ENCODE measurements at regions not wholly inside any gene's neighbourhood (a gene's known extent, or its start where the extent isn't known, plus 50 kb on each side); places are given as distances from the start of the nearest gene placed in this dataset.
"Not testable (repeated sequence)": the region's sequence is repeated elsewhere in the genome, so short reads cannot be mapped to it uniquely, and the experiment has no call there.

- Histone ChIP-seq H3K27me3 (0 out of 2 replicates have a peak, but pooled peaks cover 3% of the 10 kb centered on the region), H3K36me3 (no peaks in the 10 kb centered on the region)
- DNase-seq: no peak
Measured at GRCh38 chr7:119761776-119762175, 511.2 kb upstream of the KCND2 start.

GRCh38 chr7:119782286-119782685, 490.7 kb upstream of the KCND2 start:
- no peaks in the 10 kb centered on the region for H3K36me3 ChIP-seq
- H3K27me3 ChIP-seq: no peaks in the 10 kb centered on the region
- no peak for DNase-seq
- H3K4me3 ChIP-seq: no peak overlapping the region
- no peaks in the 10 kb centered on the region for H3K9me3 ChIP-seq (replicated peaks)
- H3K4me1 ChIP-seq: no peaks in the 10 kb centered on the region
- H3K27ac ChIP-seq: no peak overlapping the region

More at GRCh38 chr7:119761776-119762175, 511.2 kb upstream of the KCND2 start:
- Histone ChIP-seq H3K27ac (no peak overlapping the region), H3K4me1 (no peaks in the 10 kb centered on the region), H3K9me3 (replicated peaks) (no peaks in the 10 kb centered on the region), H3K4me3 (no peak overlapping the region)

GRCh38 chr7:119783799-119784198, 489.2 kb upstream of the KCND2 start:
- Histone ChIP-seq H3K9me3 (replicated peaks) (no peaks in the 10 kb centered on the region), H3K27me3 (no peaks in the 10 kb centered on the region), H3K4me3 (no peak overlapping the region), H3K36me3 (no peaks in the 10 kb centered on the region), H3K4me1 (no peaks in the 10 kb centered on the region), H3K27ac (no peak overlapping the region)
- DNase-seq: peak; percentile 38 to 56

GRCh38 chr7:119802147-119802546, 470.8 kb upstream of the KCND2 start:
- Histone ChIP-seq H3K27ac (no peak overlapping the region), H3K36me3 (no peaks in the 10 kb centered on the region; the same call in 1 of the 2 replicates)

GRCh38 chr7:119825091-119825655, 447.8 kb upstream of the KCND2 start:
- H3K27me3 ChIP-seq: no peaks in the 10 kb centered on the region
- no peaks in the 10 kb centered on the region for H3K4me1 ChIP-seq
- H3K27ac ChIP-seq: no peak overlapping the region
- no peak overlapping the region for H3K4me3 ChIP-seq
- DNase-seq: no peak
- H3K36me3 ChIP-seq: no peaks in the 10 kb centered on the region
- no peaks in the 10 kb centered on the region for H3K9me3 ChIP-seq (replicated peaks)

More at GRCh38 chr7:119802147-119802546, 470.8 kb upstream of the KCND2 start:
- Histone ChIP-seq H3K4me3 (no peak overlapping the region), H3K27me3 (no peaks in the 10 kb centered on the region; the same call in 1 of the 2 replicates), H3K4me1 (no peaks in the 10 kb centered on the region), H3K9me3 (replicated peaks) (no peaks in the 10 kb centered on the region)
- DNase-seq: no peak

- no peaks in the 10 kb centered on the region for H3K27me3 ChIP-seq
- H3K36me3 ChIP-seq: no peaks in the 10 kb centered on the region
- H3K9me3 ChIP-seq (replicated peaks): no peaks in the 10 kb centered on the region
- DNase-seq: no peak
- H3K4me3 ChIP-seq: no peak overlapping the region
- no peak overlapping the region for H3K27ac ChIP-seq
- no peaks in the 10 kb centered on the region for H3K4me1 ChIP-seq
Measured at GRCh38 chr7:119826547-119826946, 446.4 kb upstream of the KCND2 start.

- no peak overlapping the region for H3K27ac ChIP-seq
- H3K4me3 ChIP-seq: no peak overlapping the region
- H3K36me3 ChIP-seq: no peaks in the 10 kb centered on the region
- H3K27me3 ChIP-seq: no peaks in the 10 kb centered on the region
- no peaks in the 10 kb centered on the region for H3K9me3 ChIP-seq (replicated peaks)
- no peak for DNase-seq
- no peaks in the 10 kb centered on the region for H3K4me1 ChIP-seq
Measured at GRCh38 chr7:119838444-119838843, 434.5 kb upstream of the KCND2 start.

GRCh38 chr7:119842337-119842736, 430.6 kb upstream of the KCND2 start:
- no peaks in the 10 kb centered on the region for H3K27me3 ChIP-seq
- DNase-seq: no peak
- H3K9me3 ChIP-seq (replicated peaks): no peaks in the 10 kb centered on the region
- no peaks in the 10 kb centered on the region for H3K4me1 ChIP-seq
- no peaks in the 10 kb centered on the region for H3K36me3 ChIP-seq
- no peak overlapping the region for H3K27ac ChIP-seq
- H3K4me3 ChIP-seq: no peak overlapping the region

- Histone ChIP-seq H3K4me3 (no peak overlapping the region), H3K36me3 (no peaks in the 10 kb centered on the region), H3K9me3 (replicated peaks) (no peaks in the 10 kb centered on the region), H3K27me3 (no peaks in the 10 kb centered on the region), H3K4me1 (no peaks in the 10 kb centered on the region), H3K27ac (no peak overlapping the region)
- no peak for DNase-seq
Measured at GRCh38 chr7:119842786-119843185, 430.2 kb upstream of the KCND2 start.

GRCh38 chr7:119861385-119861784, 411.6 kb upstream of the KCND2 start:
- H3K36me3 ChIP-seq: no peaks in the 10 kb centered on the region
- H3K27me3 ChIP-seq: no peaks in the 10 kb centered on the region
- no peaks in the 10 kb centered on the region for H3K9me3 ChIP-seq (replicated peaks)
- H3K4me1 ChIP-seq: no peaks in the 10 kb centered on the region
- no peak overlapping the region for H3K27ac ChIP-seq
- DNase-seq: no peak
- no peak overlapping the region for H3K4me3 ChIP-seq

GRCh38 chr7:119868387-119868786, 404.6 kb upstream of the KCND2 start:
- no peaks in the 10 kb centered on the region for H3K36me3 ChIP-seq
- no peaks in the 10 kb centered on the region for H3K4me1 ChIP-seq
- H3K9me3 ChIP-seq (replicated peaks): no peaks in the 10 kb centered on the region
- no peaks in the 10 kb centered on the region for H3K27me3 ChIP-seq
- H3K27ac ChIP-seq: no peak overlapping the region
- H3K4me3 ChIP-seq: no peak overlapping the region
- DNase-seq: no peak

- Histone ChIP-seq H3K9me3 (replicated peaks) (no peaks in the 10 kb centered on the region), H3K27ac (no peak overlapping the region), H3K4me1 (no peaks in the 10 kb centered on the region), H3K4me3 (no peak overlapping the region), H3K27me3 (no peaks in the 10 kb centered on the region), H3K36me3 (no peaks in the 10 kb centered on the region)
- DNase-seq: no peak
Measured at GRCh38 chr7:119879835-119880234, 393.1 kb upstream of the KCND2 start.

GRCh38 chr7:119886007-119886406, 387.0 kb upstream of the KCND2 start:
- no peaks in the 10 kb centered on the region for H3K4me1 ChIP-seq
- no peak overlapping the region for H3K4me3 ChIP-seq
- no peaks in the 10 kb centered on the region for H3K27me3 ChIP-seq
- no peak overlapping the region for H3K27ac ChIP-seq
- no peak for DNase-seq
- H3K36me3 ChIP-seq: no peaks in the 10 kb centered on the region
- no peaks in the 10 kb centered on the region for H3K9me3 ChIP-seq (replicated peaks)

GRCh38 chr7:119886525-119886924, 386.4 kb upstream of the KCND2 start:
- not testable (repeated sequence) for DNase-seq; H3K36me3 ChIP-seq; H3K9me3 ChIP-seq (replicated peaks); H3K27ac ChIP-seq; H3K27me3 ChIP-seq; H3K4me1 ChIP-seq; H3K4me3 ChIP-seq

GRCh38 chr7:119888251-119888650, 384.7 kb upstream of the KCND2 start:
- Histone ChIP-seq H3K36me3 (no peaks in the 10 kb centered on the region), H3K4me1 (no peaks in the 10 kb centered on the region), H3K9me3 (replicated peaks) (no peaks in the 10 kb centered on the region), H3K4me3 (no peak overlapping the region), H3K27ac (no peak overlapping the region), H3K27me3 (no peaks in the 10 kb centered on the region; the same call in 1 of the 2 replicates)
- no peak for DNase-seq

- Histone ChIP-seq H3K36me3 (no peaks in the 10 kb centered on the region), H3K27ac (no peak overlapping the region), H3K27me3 (no peaks in the 10 kb centered on the region; the same call in 1 of the 2 replicates), H3K4me3 (no peak overlapping the region), H3K9me3 (replicated peaks) (no peaks in the 10 kb centered on the region), H3K4me1 (no peaks in the 10 kb centered on the region)
- no peak for DNase-seq
Measured at GRCh38 chr7:119890631-119891030, 382.3 kb upstream of the KCND2 start.
